ENCODE measurements at regions not wholly inside any gene's neighbourhood (a gene's known extent, or its start where the extent isn't known, plus 50 kb on each side); places are given as distances from the start of the nearest gene placed in this dataset.

GRCh38 chr2:22800412-22800811 lies 584.6 kb upstream of the KLHL29 start:
- TF ChIP-seq CTCF (IDR thresholded peaks at IDR 0.05 in 2 of 3, conservative IDR thresholded peaks at IDR 0.05 in 1 of 3; ENCODE audit: borderline replicate concordance in 1 of 3, insufficient read depth in 1 of 3, low read depth in 2 of 3, low read length in 2 of 3) (no peak), YY1 (IDR thresholded peaks at IDR 0.05; ENCODE audit: extremely low read depth, insufficient replicate concordance, low read depth, low read length) (no peak), EZH2phosphoT487 (IDR thresholded peaks at IDR 0.05; ENCODE audit: borderline replicate concordance) (no peak), POLR2AphosphoS5 (IDR thresholded peaks at IDR 0.05; ENCODE audit: low read depth, low read length) (no peak), CBX3 (IDR thresholded peaks at IDR 0.05; ENCODE audit: low read depth) (no peak), POLR2A (IDR thresholded peaks at IDR 0.05; ENCODE audit: borderline replicate concordance, extremely low read depth, insufficient read depth, insufficient read length) (no peak), ZNF274 (IDR thresholded peaks at IDR 0.05; ENCODE audit: low read depth, low read length) (no peak), EZH2 (IDR thresholded peaks at IDR 0.05) (no peak), MAX (IDR thresholded peaks at IDR 0.05) (no peak)
